ENCODE measurements at regions not wholly inside any gene's neighbourhood (a gene's known extent, or its start where the extent isn't known, plus 50 kb on each side); places are given as distances from the start of the nearest gene placed in this dataset.

GRCh38 chr14:71576472-71576871 is 355.8 kb upstream of the RGS6 start:
- Histone ChIP-seq H2AK5ac (ENCODE audit: low read depth, low read length) (peak overlapping the region; percentile 10; the same call in 1 of the 2 replicates), H2BK120ac (ENCODE audit: low read depth, low read length) (peak overlapping the region; percentile 41; the same call in 1 of the 2 replicates), H3K4me2 (ENCODE audit: low read depth, low read length) (no peak overlapping the region), H3K14ac (replicated peaks; ENCODE audit: low read depth, low read length) (peak overlapping the region; percentile 86), H3K27me3 (ENCODE audit: control insufficient read depth, insufficient read depth, low read length) (no peaks in the 10 kb centered on the region), H3K18ac (ENCODE audit: low read depth, low read length) (0 out of 2 replicates have a peak overlapping the region, but pooled peaks have one; percentile 2), H2BK5ac (ENCODE audit: low read depth, low read length, poor library complexity, severe bottlenecking) (peak overlapping the region; percentile 7), H3K4ac (ENCODE audit: low read depth, low read length) (peak overlapping the region; percentile 40; the same call in 1 of the 2 replicates), H2BK15ac (ENCODE audit: low read depth, low read length) (peak overlapping the region; percentile 93; the same call in 2 of the 3 replicates), H4K20me1 (ENCODE audit: insufficient read depth, low read length) (no peaks in the 10 kb centered on the region), H4K8ac (ENCODE audit: low read depth in 2 of 2, low read length in 2 of 2) (peak overlapping the region; percentile 6 to 47; a peak in 2 of 4 replicates), H3K27ac (ENCODE audit: insufficient read depth, low read length) (no peak overlapping the region), H3K4me3 (ENCODE audit: insufficient read depth, low read depth, low read length) (no peak overlapping the region), H3K9me1 (ENCODE audit: insufficient read depth, low read length) (peaks cover 10% of the 10 kb centered on the region), H2BK20ac (ENCODE audit: low read depth, low read length) (peak overlapping the region; percentile 64; the same call in 1 of the 2 replicates), H4K5ac (ENCODE audit: low read depth, low read length) (no peak overlapping the region), H3K79me1 (ENCODE audit: low read depth in 1 of 2, low read length in 2 of 2) (peaks cover 21 to 43% of the 10 kb centered on the region in 2 experiments), H3K9ac (ENCODE audit: low read depth, low read length) (no peak overlapping the region), H3K56ac (ENCODE audit: extremely low read depth, insufficient read depth, low read length) (no peak overlapping the region), H3K23ac (ENCODE audit: low read depth, low read length) (peak overlapping the region; percentile 9; the same call in 1 of the 2 replicates), H3K9me3 (ENCODE audit: control insufficient read depth, insufficient read depth, low read length) (no peaks in the 10 kb centered on the region), H4K91ac (ENCODE audit: insufficient read depth, low read depth, low read length) (peak overlapping the region; percentile 58), H3K4me1 (ENCODE audit: control insufficient read depth, insufficient read depth, low read length) (peaks cover 12% of the 10 kb centered on the region), H2AK9ac (replicated peaks; ENCODE audit: low read depth, low read length, poor library complexity) (no peak overlapping the region), H3K36me3 (ENCODE audit: control insufficient read depth, insufficient read depth, low read length) (no peaks in the 10 kb centered on the region), H2AFZ (replicated peaks; ENCODE audit: low read length, poor library complexity) (no peak overlapping the region)
- BruUV-seq (replicated peaks) = no TSS peak
- dilution Hi-C loops (cut with HindIII; ENCODE audit: low sequenced_read_pairs, unreplicated experiment) = no loop called here
- POLR2A ChIA-PET (ENCODE audit: unreplicated experiment) = interaction anchor here (0.6 kb wide), 1 partner anchor 14 kb away, joined by 4 read pairs; no protein-coding TSS in a partner anchor
- no peak for TF ChIP-seq MXI1 (IDR thresholded peaks at IDR 0.05; ENCODE audit: borderline replicate concordance, low read depth, low read length)
- TF ChIP-seq MAZ (IDR thresholded peaks at IDR 0.05; ENCODE audit: borderline replicate concordance, low read depth, low read length) = no peak
- TF ChIP-seq CEBPB (IDR thresholded peaks at IDR 0.05; ENCODE audit: low read depth, low read length) = no peak
- no peak for TF ChIP-seq RCOR1 (IDR thresholded peaks at IDR 0.05; ENCODE audit: insufficient replicate concordance, low read length)
- no peak for TF ChIP-seq NFE2L2 (IDR thresholded peaks at IDR 0.05; ENCODE audit: low read depth, low read length)
- TF ChIP-seq USF2 (IDR thresholded peaks at IDR 0.05; ENCODE audit: low read depth, low read length) = no peak
- TF ChIP-seq MAFK (IDR thresholded peaks at IDR 0.05; ENCODE audit: low read depth, low read length) = no peak
- no peak for TF ChIP-seq RAD21 (IDR thresholded peaks at IDR 0.05; ENCODE audit: low read length)
- no peak for TF ChIP-seq FOS (IDR thresholded peaks at IDR 0.05; ENCODE audit: low read depth, low read length)
- TF ChIP-seq POLR2A (IDR thresholded peaks at IDR 0.05; ENCODE audit: low read depth, low read length) = no peak
- TF ChIP-seq RFX5 (IDR thresholded peaks at IDR 0.05; ENCODE audit: low read depth, low read length) = no peak
- no peak for TF ChIP-seq SMC3 (IDR thresholded peaks at IDR 0.05; ENCODE audit: low read depth, low read length)
- no peak for DNase-seq
- ATAC-seq (ENCODE audit: low read depth) = no peak
- no CpG with 5 or more reads among the region's 2 CpGs for WGBS, 2 experiments (ENCODE audit: extremely low coverage in 2 of 2, insufficient read length in 1 of 2)
- intact Hi-C loops (cut with micrococcal nuclease) = no loop called here
- CTCF ChIA-PET = interaction anchor here (0.6 to 0.7 kb wide), 2 partner anchors 9 to 102 kb away, joined by 3 to 4 read pairs; no protein-coding TSS in a partner anchor
- in situ Hi-C loops (cut with MboI; ENCODE audit: low sequenced_read_pairs) = no loop called here
